ENCODE measurements at regions not wholly inside any gene's neighbourhood (a gene's known extent, or its start where the extent isn't known, plus 50 kb on each side); places are given as distances from the start of the nearest gene placed in this dataset.
"Not testable (repeated sequence)": the region's sequence is repeated elsewhere in the genome, so short reads cannot be mapped to it uniquely, and the experiment has no call there.

DNA sequence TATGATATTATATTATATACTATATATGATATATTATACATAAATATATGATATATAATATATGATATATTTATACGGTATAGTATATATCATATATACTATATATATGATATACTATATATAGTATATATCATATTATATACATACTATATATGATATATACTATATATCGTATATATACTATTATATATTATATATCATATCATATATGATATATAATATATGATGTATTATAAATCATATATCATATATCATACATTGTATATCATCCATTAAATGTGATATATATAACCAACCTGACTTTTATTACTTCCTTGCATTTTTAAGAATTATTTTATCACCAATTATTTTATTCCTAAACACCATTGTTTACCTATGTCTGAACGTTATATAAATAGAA lies 146.6 kb upstream of the PRSS16 start:
- no peak for DNase-seq

GRCh38 chr6:27101824-27102223 lies 145.7 kb upstream of the PRSS16 start:
- no peak for DNase-seq

- DNase-seq: no peak
Measured at GRCh38 chr6:27106382-27106781, 141.1 kb upstream of the PRSS16 start.

DNA sequence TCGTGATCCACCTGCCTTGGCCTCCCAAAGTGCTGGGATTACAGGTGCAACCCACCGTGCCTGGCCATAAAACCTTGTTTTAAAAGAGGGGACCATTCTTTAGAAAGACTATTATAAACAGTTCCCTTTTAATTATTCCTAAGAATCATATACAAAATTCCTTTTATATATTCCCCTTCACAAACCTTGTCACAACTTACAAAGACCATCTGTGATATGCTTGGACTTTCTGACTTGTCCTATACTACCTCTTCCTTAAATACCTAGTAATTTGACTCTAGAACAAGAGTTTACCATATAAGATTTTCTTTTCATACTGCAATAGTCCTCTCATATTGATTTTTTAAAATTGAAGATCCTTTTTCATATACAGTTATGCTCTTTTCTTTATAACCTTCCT lies 135.8 kb upstream of the PRSS16 start:
- DNase-seq: no peak

GRCh38 chr6:27112974-27113373 lies 134.5 kb upstream of the PRSS16 start:
- DNase-seq: no peak

GRCh38 chr6:27119329-27119728 lies 128.2 kb upstream of the PRSS16 start:
- no peak for DNase-seq

GRCh38 chr6:27119761-27120160 lies 127.7 kb upstream of the PRSS16 start:
- no peak for DNase-seq

DNA sequence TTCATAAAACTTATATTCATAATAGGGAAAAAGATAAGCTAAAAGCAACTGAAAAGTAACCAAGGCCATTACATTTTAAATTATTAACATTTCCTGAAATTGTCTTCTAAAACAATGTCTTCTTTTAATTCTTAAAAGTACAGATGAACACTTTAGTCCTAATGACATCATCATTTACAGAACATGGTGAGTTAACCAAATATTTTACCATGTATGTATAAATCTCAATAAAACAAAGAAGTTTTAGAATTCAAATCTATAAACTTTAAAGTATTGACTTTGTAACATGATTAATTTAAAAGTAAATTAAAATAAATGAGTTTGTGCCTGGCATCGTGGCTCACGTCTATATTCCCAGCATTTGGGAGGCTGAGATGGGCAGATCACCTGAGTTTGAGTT lies 125.9 kb upstream of the PRSS16 start:
- DNase-seq: no peak

- no peak for DNase-seq
Measured at GRCh38 chr6:27124252-27124657, 123.2 kb upstream of the PRSS16 start.

- DNase-seq: no peak
Measured at GRCh38 chr6:27126046-27126814, 121.3 kb upstream of the PRSS16 start.

DNA sequence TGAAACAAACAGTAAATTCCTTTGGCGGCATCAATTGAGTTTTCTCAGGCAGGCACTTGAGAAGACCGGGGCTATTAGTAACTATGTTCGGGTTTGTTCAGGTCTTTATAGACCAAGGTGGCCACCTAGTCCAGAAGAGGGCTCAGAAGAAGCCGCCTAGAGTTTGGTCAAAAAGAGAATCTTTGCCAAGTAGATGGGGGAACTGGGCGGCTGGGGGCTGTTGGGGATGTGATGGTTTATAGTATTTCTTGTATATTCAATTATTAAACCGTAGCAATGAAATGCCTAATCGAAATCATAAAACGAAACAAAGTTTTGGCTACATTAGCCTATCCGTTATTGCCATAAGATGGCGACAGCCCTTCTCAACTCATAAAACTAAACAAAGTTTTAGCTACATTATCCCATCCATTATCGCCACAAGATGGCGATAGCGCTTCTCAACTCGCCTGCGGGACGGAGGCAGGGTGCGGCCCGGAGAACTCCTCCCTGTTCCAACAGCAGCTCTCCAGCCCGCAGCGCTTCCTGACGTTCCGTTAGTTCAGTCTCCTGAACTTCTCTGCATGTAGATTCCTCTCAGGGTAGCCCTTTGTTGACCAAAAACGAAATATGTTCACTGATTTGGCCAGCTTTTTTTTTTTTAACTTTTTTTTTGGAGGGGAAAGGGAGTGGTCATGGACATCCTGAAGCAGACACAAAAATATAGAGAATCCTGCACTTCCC lies 120.5 kb upstream of the PRSS16 start:
- peak; percentile 92 to 95 for DNase-seq

GRCh38 chr6:27127874-27128273 lies 119.6 kb upstream of the PRSS16 start:
- not testable (repeated sequence) for DNase-seq

DNA sequence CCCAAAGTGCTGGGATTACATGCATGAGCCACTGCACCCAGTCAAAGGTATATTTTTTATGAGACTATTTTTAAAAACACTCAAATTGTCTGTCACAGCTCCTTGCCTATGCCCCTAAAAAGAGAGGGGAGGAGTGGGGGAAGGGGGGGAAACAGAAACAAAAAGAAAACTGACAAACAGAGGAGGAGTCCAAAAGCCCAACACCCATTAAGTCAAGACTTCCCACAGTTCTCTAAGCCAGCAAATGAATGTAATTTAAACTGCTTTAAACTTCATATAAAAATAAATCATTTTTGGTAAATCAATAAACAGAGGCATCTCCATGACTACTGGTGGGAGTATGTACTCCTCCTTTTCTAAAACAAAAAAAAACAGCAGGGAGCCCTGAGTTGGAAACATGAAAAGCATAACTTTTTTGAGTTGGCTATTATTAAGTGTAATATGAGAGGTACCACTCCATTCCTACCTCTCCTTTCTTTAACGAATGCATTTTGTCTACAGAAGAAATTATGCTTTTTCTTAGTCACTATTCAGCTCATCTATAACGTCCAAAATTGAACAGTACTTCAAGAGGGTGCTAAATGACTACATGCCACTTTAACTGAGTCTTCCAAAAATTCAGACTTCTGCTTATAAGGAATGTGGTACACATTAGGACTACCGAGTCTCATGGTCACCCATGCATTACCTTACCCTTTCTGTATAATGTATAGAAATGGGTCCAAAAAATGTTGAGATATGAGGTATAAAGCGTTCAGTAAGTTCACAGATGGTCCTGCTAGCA lies 119.0 kb upstream of the PRSS16 start:
- no peak for DNase-seq

DNA sequence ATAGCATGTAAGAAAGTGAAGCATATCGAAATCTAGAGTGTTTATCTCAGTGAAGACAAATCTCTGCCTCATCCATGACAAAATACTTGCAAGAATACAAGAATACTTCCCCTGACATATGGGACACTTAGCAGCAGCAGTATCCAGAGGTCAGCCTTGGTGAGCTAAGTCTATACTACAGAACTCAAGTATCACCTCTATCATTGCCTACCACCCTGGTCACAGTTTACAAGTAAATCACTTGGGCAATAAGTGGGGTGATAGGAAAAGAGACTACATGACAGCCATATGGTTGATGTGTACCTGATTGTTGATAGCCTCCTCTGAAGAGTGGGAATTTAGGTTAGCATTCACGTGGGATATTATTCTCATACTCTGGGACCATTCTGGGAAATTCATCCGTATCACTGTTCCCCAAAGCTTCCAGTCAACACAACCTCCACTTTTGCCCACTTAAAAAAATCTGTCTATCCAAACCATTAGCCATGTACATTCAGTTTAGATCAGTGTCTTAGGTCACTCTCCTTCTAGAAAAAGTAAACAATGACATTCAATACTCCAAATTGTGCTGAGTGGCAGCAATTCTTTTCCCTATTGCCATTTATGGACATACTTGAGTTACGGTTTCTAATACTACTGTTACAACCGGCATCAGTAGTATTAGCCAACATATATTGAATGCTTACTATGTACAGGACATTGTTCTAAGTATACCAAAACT lies 118.2 kb upstream of the PRSS16 start:
- no peak for DNase-seq

DNA sequence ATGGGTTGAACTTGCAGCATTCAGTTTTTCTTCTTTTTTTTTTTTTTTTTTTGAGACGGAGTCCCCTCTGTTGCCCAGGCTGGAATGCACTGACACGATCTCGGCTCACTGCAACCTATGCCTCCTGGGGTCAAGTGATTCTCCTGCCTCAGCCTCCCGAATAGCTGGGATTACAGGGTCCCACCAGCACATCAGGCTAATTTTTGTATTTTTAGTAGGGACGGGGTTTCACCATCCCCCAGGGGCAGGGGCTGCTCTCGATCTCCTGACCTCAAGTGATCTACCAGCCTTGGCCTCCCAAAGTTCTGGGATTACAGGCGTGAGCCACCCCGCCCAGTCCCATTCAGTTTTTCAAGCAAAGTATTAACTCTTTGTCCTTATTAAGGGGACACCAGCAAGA lies 117.6 kb upstream of the PRSS16 start:
- no peak for DNase-seq

DNA sequence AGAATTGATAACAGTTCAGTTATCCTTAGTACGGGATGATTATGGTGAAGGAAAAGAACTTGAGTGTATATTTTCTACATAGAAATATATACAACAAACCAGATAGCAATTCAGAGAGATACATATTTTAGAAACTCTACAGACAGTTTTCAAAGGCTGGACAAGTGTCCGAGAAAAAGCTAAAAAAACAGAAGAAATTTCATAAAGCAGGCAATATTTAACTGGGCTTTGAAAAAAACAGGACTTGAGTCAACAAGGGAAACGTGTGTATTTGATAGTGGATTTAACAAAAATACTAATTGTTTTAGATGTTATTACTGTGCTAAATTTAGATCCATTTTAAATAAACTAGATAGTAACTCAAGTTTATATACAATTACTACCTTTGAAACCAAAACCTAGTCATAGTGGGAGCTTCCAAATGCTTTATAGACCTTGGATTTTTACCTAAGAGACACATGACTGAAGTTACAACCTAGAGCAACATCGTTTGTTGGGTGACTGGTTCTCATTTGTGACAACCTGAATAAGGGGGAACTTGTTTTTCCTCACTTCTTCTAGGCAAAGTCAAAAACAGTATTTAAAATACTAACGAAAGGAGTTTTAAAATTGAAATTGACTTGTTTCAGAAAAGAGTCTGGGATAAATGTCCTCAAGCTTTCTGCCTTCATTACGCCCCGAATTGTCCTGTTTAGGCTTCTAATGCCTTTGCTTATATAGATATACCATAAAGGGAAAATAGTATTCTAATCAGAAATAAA lies 116.7 kb upstream of the PRSS16 start:
- no peak for DNase-seq

DNA sequence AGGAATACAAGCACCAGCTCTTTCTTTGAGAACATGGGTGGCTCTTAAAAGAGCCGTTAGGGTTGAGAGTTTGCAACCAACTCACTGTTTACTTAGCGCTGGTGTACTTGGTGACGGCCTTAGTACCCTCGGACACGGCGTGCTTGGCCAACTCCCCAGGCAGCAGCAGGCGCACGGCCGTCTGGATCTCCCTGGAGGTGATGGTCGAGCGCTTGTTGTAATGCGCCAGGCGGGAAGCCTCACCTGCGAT lies 115.3 kb upstream of the PRSS16 start:
- not testable (repeated sequence) for DNase-seq

DNA sequence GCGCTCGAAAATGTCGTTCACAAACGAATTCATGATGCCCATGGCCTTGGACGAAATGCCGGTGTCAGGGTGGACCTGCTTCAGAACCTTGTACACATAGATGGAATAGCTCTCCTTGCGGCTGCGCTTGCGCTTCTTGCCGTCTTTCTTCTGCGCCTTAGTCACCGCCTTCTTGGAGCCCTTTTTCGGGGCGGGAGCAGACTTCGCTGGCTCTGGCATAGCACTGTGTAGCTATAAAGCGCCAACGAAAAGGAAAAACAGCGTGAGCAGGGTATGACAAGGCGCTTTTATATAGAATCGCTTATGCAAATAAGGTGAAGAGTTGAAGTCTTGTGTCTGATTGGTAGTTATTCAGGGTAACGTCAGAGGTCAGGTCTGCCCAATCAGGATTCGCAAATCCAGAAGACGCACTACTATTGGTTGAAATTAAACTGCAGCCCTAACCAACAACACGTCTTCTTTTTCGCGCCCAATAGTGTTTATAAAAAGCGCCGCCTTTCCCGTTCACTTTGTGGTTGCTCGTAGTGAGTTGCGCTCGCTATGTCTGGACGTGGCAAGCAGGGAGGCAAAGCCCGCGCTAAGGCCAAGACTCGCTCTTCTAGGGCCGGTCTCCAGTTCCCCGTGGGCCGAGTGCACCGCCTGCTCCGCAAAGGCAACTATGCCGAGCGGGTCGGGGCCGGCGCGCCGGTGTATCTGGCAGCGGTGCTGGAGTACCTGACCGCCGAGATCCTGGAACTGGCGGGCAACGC lies 114.8 kb upstream of the PRSS16 start:
- DNase-seq: peak; percentile 98 to 99

DNA sequence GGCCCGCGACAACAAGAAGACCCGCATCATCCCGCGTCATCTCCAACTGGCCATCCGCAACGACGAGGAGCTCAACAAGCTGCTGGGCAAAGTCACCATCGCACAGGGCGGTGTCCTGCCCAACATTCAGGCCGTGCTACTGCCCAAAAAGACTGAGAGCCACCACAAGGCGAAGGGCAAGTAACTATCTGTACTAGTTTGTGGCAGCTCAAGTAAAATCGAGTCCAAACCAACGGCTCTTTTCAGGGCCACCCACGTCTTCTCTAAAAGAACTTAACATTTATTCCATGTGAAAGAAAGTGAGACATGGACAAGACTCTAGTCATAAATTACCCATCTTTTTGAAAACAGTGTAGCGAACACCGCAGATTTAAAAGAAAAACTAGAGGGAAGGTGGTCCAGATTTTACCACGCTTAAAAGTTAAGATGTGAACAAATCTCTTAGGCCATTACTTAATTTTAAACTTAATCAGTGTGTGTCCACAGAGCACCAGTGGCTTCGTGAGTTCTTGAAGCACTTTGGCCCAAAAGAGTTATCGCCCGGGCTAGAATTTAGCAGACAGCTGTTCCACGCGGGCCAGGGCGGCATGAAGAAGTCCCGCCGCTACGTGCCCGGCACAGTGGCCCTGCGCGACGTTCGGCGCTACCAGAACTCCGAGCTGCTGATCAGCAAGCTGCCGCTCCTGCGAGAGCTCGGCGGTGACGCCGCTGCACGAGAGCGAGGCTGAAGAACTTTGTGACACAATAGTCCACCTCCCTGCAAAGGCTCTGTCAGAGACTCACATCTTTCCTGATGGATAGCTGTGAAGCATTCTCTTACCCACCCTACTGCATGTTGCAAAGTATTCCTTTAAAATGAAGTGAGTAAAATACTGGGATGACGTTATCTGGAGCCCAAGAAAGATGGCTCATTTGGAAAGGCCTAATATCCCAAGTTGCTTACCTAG lies 113.9 kb upstream of the PRSS16 start:
- peak; percentile 69 to 74 for DNase-seq

Data from right lung (tissue), 2 donors.